A549 (cell line): ENCODE measurements at regions not wholly inside any gene's neighbourhood (a gene's known extent, or its start where the extent isn't known, plus 50 kb on each side); places are given as distances from the start of the nearest gene placed in this dataset.
"Not testable (repeated sequence)": the region's sequence is repeated elsewhere in the genome, so short reads cannot be mapped to it uniquely, and the experiment has no call there.

Source experiments
- ATAC-seq, 2 experiments: fragments of 200-7000 bp in 1 of 2; fragments of >200 bp in 1 of 2; cut with Nextera tagmentation in 1 of 2; cut with Tn5 transposase in 1 of 2; 3 replicates each; pipeline versions ENCODE4 v1.8.0 to v1.9.1; 2018 to 2020; ENCODE audit warnings: mild to moderate bottlenecking in 1 of 2, moderate library complexity in 1 of 2
- CTCF ChIA-PET: fragments of 300-600 bp; sonication (Branson Sonifier 250); formaldehyde crosslinking; extraction: SDS; loops from one replicate; lab custom pipeline; 2021; ENCODE audit warnings: antibody characterized with exemption, inconsistent platforms; lab: Yijun Ruan, JAX
- POLR2A ChIA-PET: fragments of 350-600 bp; formaldehyde crosslinking; extraction: SDS; loops from one replicate; lab custom pipeline; 2021; ENCODE audit warnings: antibody characterized with exemption, inconsistent platforms; lab: Yijun Ruan, JAX
- DNase-seq, 2 experiments: peaks; one replicate each; pipeline versions ENCODE4 v3.0.0 to v3.0.0-alpha.2; 2011 to 2016; ENCODE audit warnings: low read depth in 1 of 2, low spot score in 1 of 2
- FAIRE-seq: peaks from 2 replicates; lab custom pipeline; 2011; peaks lifted over from hg19 to GRCh38; lab: Jason Lieb, UNC
- H3K27ac ChIP-seq, 2 experiments: fragments of >200 bp; sonication (Bioruptor Twin); formaldehyde crosslinking; 3 replicates each; pipeline ENCODE4 v1.5.1; 2016 to 2017
- H3K4me1 ChIP-seq: fragments of >200 bp; sonication (Bioruptor Twin); formaldehyde crosslinking; 3 replicates; pipeline ENCODE4 v1.6.1; 2016
- H3K4me2 ChIP-seq: fragments of >200 bp; sonication (Bioruptor Twin); formaldehyde crosslinking; 3 replicates; pipeline ENCODE4 v1.6.1; 2016
- H3K4me3 ChIP-seq: fragments of >200 bp; sonication (Bioruptor Twin); formaldehyde crosslinking; 3 replicates; pipeline ENCODE4 v1.5.1; 2016
- H3K9me3 ChIP-seq: fragments of >200 bp; sonication (Bioruptor Twin); formaldehyde crosslinking; 3 replicates; pipeline ENCODE4 v1.6.1; 2016
- CBX2 ChIP-seq: fragments of 200-600 bp; sonication (generic); IDR thresholded peaks from 2 replicates; pipeline ENCODE4 v1.6.1; 2016; ENCODE audit warnings: low read depth, mild to moderate bottlenecking, borderline replicate concordance
- CBX8 ChIP-seq: fragments of 200-600 bp; sonication (generic); IDR thresholded peaks from 2 replicates; pipeline ENCODE4 v1.6.1; 2016
- CTCF ChIP-seq: fragments of >200 bp; sonication (Bioruptor Twin); formaldehyde crosslinking; IDR thresholded peaks from 3 replicates; pipeline ENCODE4 v1.5.1; 2016
- E2F6 ChIP-seq: IDR thresholded peaks from 2 replicates; pipeline ENCODE4 v1.6.1; 2012; ENCODE audit warnings: low read depth, borderline replicate concordance
- EHF ChIP-seq: fragments of 250-450 bp; sonication (Bioruptor Pico); IDR thresholded peaks from 2 replicates; pipeline ENCODE4 v1.5.0; 2020; ENCODE audit warnings: mild to moderate bottlenecking
- FOSL2 ChIP-seq, 2 experiments: fragments of 450-650 bp in 1 of 2; fragments of >200 bp in 1 of 2; sonication (Bioruptor Twin) in 1 of 2; formaldehyde crosslinking; IDR thresholded peaks; 2 replicates each; pipeline versions ENCODE4 v1.5.0 to v1.6.1; 2016 to 2020; ENCODE audit warnings: mild to moderate bottlenecking in 1 of 2, moderate library complexity in 1 of 2
- FOXS1 ChIP-seq: fragments of 250-450 bp; sonication (Bioruptor Pico); IDR thresholded peaks from 2 replicates; pipeline ENCODE4 v1.5.0; 2020; ENCODE audit warnings: mild to moderate bottlenecking, moderate library complexity
- HOXA7 ChIP-seq: fragments of 250-450 bp; sonication (Bioruptor Pico); IDR thresholded peaks from 2 replicates; pipeline ENCODE4 v1.5.0; 2020; ENCODE audit warnings: mild to moderate bottlenecking, moderate library complexity
- JUNB ChIP-seq: fragments of >200 bp; sonication (Bioruptor Twin); formaldehyde crosslinking; IDR thresholded peaks from 2 replicates; pipeline ENCODE4 v1.6.1; 2016
- KDM1A ChIP-seq: fragments of 200-600 bp; sonication (generic); IDR thresholded peaks from 2 replicates; pipeline ENCODE4 v1.6.1; 2016; ENCODE audit warnings: low read depth, mild to moderate bottlenecking
- MAFK ChIP-seq: fragments of 450-650 bp; IDR thresholded peaks from 2 replicates; pipeline ENCODE4 v1.6.1; 2014; ENCODE audit not compliant: partially characterized antibody
- MAX ChIP-seq: IDR thresholded peaks from 2 replicates; pipeline ENCODE4 v1.6.1; 2012
- MAZ ChIP-seq: fragments of 150-350 bp; IDR thresholded peaks from 2 replicates; pipeline ENCODE4 v1.6.1; 2014; ENCODE audit warnings: antibody characterized with exemption, low read depth, low read length, borderline replicate concordance
- MYC ChIP-seq: IDR thresholded peaks from 2 replicates; pipeline ENCODE4 v1.6.1; 2012; ENCODE audit warnings: mild to moderate bottlenecking, inconsistent platforms, low read length, improper control_type of control experiment, borderline replicate concordance
- NPAS2 ChIP-seq: fragments of 250-450 bp; sonication (Bioruptor Pico); IDR thresholded peaks from 2 replicates; pipeline ENCODE4 v1.8.0; 2022; ENCODE audit warnings: mild to moderate bottlenecking, moderate library complexity, borderline replicate concordance
- PHF8 ChIP-seq: fragments of 200-600 bp; sonication (generic); IDR thresholded peaks from 2 replicates; pipeline ENCODE4 v1.6.1; 2016; ENCODE audit warnings: low read depth, mild to moderate bottlenecking, antibody characterized with exemption, moderate library complexity, borderline replicate concordance
- RARB ChIP-seq: fragments of 250-450 bp; sonication (Bioruptor Pico); IDR thresholded peaks from 2 replicates; pipeline ENCODE4 v1.8.0; 2021; ENCODE audit warnings: mild to moderate bottlenecking, moderate library complexity
- RCOR1 ChIP-seq: fragments of 150-350 bp; IDR thresholded peaks from 2 replicates; pipeline ENCODE4 v1.6.1; 2014; ENCODE audit warnings: antibody characterized with exemption, low read length, low read depth
- SREBF2 ChIP-seq: fragments of 450-650 bp; IDR thresholded peaks from 2 replicates; pipeline ENCODE4 v1.6.1; 2014; ENCODE audit warnings: mild to moderate bottlenecking, moderate library complexity
- WGBS: methylation state at CpG from one replicate; pipeline ENCODE4 v1.1.6; 2017; ENCODE audit errors: missing lambda C conversion rate; 5-methylcytosine and 5-hydroxymethylcytosine counted together
- TF ChIP-seq, protein P1 (sequence below): fragments of >200 bp; sonication (Bioruptor Twin); formaldehyde crosslinking; IDR thresholded peaks from 3 replicates; pipeline ENCODE4 v1.6.1; 2016

DNA sequence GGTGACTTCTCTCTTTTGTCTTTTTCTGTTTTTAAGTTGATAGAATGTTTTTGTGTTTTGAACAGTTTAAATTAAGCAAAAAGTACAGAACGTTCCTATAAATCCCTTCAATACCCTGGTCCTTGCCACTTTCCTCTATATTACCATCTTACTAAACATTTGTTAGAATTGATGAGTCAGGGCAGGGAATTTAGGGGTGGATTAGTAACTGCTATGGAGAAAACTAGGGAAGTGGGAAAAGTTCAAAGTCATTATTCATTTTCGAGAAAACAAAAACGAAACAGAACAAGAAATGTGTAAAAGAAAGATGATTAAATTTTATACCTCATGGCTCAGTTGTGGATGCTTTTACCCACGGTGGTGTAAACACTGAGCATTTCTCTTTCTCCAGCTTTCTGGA is 240.4 kb upstream of the SULF2 start:
- whole genome bisulfite sequencing, result 7% methylated on average over 4 of the region's 4 CpGs
- FAIRE-seq, result no peak
- ATAC-seq, result no peak
- no peak for DNase-seq
- no peak for TF ChIP-seq FOXS1 (CRISPR knock-in tag)
- TF ChIP-seq SREBF2, result no peak
- TF ChIP-seq CBX8, result no peak
- TF ChIP-seq HOXA7, result no peak
- no peak for TF ChIP-seq EHF (CRISPR knock-in tag)
- TF ChIP-seq CBX2, result no peak
- no peak for TF ChIP-seq NPAS2 (CRISPR knock-in tag)
- TF ChIP-seq E2F6, result no peak
- TF ChIP-seq, protein P1, sequence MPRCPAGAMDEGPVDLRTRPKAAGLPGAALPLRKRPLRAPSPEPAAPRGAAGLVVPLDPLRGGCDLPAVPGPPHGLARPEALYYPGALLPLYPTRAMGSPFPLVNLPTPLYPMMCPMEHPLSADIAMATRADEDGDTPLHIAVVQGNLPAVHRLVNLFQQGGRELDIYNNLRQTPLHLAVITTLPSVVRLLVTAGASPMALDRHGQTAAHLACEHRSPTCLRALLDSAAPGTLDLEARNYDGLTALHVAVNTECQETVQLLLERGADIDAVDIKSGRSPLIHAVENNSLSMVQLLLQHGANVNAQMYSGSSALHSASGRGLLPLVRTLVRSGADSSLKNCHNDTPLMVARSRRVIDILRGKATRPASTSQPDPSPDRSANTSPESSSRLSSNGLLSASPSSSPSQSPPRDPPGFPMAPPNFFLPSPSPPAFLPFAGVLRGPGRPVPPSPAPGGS, result no peak
- TF ChIP-seq MAX, result no peak
- TF ChIP-seq RCOR1, result no peak
- TF ChIP-seq JUNB, result no peak
- Histone ChIP-seq H3K4me1 (no peaks in the 10 kb centered on the region), H3K27ac (no peak overlapping the region), H3K4me3 (no peak overlapping the region), H3K9me3 (peaks cover 22% of the 10 kb centered on the region; the same call in 2 of the 3 replicates), H3K4me2 (peak overlapping the region; percentile 31; the same call in 1 of the 3 replicates)
- CTCF ChIA-PET, result interaction anchor here (1.0 kb wide), 1 partner anchor 8 kb away, joined by 3 read pairs; no protein-coding TSS in a partner anchor
- POLR2A ChIA-PET, result no interaction called here

GRCh38 chr20:48025051-48025515 is 239.8 kb upstream of the SULF2 start:
- TF ChIP-seq RARB (CRISPR knock-in tag) (no peak), JUNB (no peak), PHF8 (no peak), MAZ (no peak), CBX8 (no peak), KDM1A (no peak), CTCF (no peak), SREBF2 (no peak), MAFK (no peak)
- Histone ChIP-seq H3K4me2 (peak overlapping the region; percentile 31; the same call in 1 of the 3 replicates), H3K9me3 (peaks cover 22% of the 10 kb centered on the region; the same call in 2 of the 3 replicates), H3K4me3 (no peak overlapping the region), H3K27ac (peak overlapping the region in 1 of 2 experiments; percentile 18; a peak in 2 of 6 replicates), H3K4me1 (no peaks in the 10 kb centered on the region)
- ATAC-seq, result 0 out of 6 replicates have a peak, but pooled peaks of 1 of the 2 experiments have one; percentile 22
- ChIA-PET POLR2A (no interaction called here), CTCF (no interaction called here)
- WGBS, result 40% methylated on average over 8 of the region's 13 CpGs
- no peak for DNase-seq
- no peak for FAIRE-seq

DNA sequence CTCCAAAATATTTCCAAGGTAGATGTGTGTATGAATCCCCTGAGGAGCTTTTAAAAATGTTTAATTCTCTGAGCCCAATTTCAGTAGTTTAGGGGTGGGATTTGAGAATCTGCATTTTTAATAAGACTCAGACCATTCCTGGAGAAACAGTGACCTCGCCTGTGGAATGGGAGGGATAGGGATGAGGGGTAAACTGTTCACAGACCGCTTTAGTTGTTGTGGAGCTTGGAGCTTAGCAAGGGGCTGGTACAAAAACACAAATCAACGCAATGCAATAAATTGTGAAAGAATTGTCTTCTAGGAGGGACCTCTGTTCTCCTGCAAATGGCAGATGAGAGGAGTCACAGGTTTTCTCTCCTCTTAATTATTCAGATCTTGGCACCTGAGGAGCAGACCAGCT is 239.3 kb upstream of the SULF2 start:
- CTCF ChIA-PET, result no interaction called here
- DNase-seq (no peak), FAIRE-seq (no peak), ATAC-seq (no peak)
- POLR2A ChIA-PET, result no interaction called here
- Histone ChIP-seq H3K9me3 (peaks cover 22% of the 10 kb centered on the region; the same call in 2 of the 3 replicates), H3K4me3 (no peak overlapping the region), H3K4me1 (no peaks in the 10 kb centered on the region), H3K27ac (no peak overlapping the region), H3K4me2 (no peak overlapping the region)
- TF ChIP-seq MAZ (no peak), E2F6 (no peak), MYC (no peak), MAX (no peak), FOSL2 (IDR thresholded peaks at IDR 0.05) (no peak), FOSL2 (CRISPR knock-in tag; IDR thresholded peaks at IDR 0.05) (no peak)
- 44% methylated on average over 3 of the region's 3 CpGs for WGBS

DNA sequence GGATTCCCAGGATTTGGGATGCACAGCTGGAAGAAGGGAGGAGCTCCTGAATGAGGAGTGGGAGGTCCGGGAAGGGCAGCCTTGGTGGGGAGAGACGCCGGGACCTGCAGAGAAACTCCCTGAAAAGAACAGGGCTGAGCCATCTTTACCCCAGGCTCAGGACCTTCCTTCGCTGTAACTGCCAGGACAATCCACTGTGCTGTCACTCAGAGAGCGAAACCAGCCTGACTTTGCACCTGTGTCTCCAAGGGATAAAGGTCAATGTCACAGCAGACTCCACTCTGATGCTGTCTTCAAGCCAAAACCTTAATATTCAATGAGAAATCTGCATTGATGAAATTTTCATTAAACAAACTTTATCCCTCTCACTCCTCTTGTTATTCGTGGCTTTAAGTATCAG is 235.4 kb upstream of the SULF2 start:
- H3K27ac ChIP-seq, H3K4me3 ChIP-seq, POLR2A ChIA-PET, DNase-seq, ATAC-seq, FAIRE-seq, H3K4me1 ChIP-seq, CTCF ChIA-PET, H3K4me2 ChIP-seq: not testable (repeated sequence)
- H3K9me3 ChIP-seq, result peaks cover 30% of the 10 kb centered on the region; the same call in 2 of the 3 replicates
- WGBS, result 32% methylated on average over 6 of the region's 6 CpGs
